ENCODE measurements at regions not wholly inside any gene's neighbourhood (a gene's known extent, or its start where the extent isn't known, plus 50 kb on each side); places are given as distances from the start of the nearest gene placed in this dataset.
"Not testable (repeated sequence)": the region's sequence is repeated elsewhere in the genome, so short reads cannot be mapped to it uniquely, and the experiment has no call there.

- H3K27ac ChIP-seq = no peak overlapping the region
- TF ChIP-seq CTCF (IDR thresholded peaks at IDR 0.05) = no peak
- no peak for TF ChIP-seq ZFX (IDR thresholded peaks at IDR 0.05; ENCODE audit: borderline replicate concordance)
Observed at GRCh38 chr7:4603843-4604231, 78.3 kb upstream of the FOXK1 start.

GRCh38 chr7:4604456-4604940 is 77.6 kb upstream of the FOXK1 start:
- TF ChIP-seq CTCF (IDR thresholded peaks at IDR 0.05) (no peak), ZFX (IDR thresholded peaks at IDR 0.05; ENCODE audit: borderline replicate concordance) (no peak)
- H3K27ac ChIP-seq = no peak overlapping the region

- no peak overlapping the region for H3K27ac ChIP-seq
- TF ChIP-seq ZFX (IDR thresholded peaks at IDR 0.05; ENCODE audit: borderline replicate concordance) = no peak
- no peak for TF ChIP-seq CTCF (IDR thresholded peaks at IDR 0.05)
Observed at GRCh38 chr7:4606797-4607196, 75.3 kb upstream of the FOXK1 start.

GRCh38 chr7:4607311-4607729 is 74.8 kb upstream of the FOXK1 start:
- H3K27ac ChIP-seq = no peak overlapping the region
- no peak for TF ChIP-seq ZFX (IDR thresholded peaks at IDR 0.05; ENCODE audit: borderline replicate concordance)
- no peak for TF ChIP-seq CTCF (IDR thresholded peaks at IDR 0.05)

- H3K27ac ChIP-seq = not testable (repeated sequence)
Observed at GRCh38 chr7:4609576-4609975, 72.5 kb upstream of the FOXK1 start.

GRCh38 chr7:4610768-4611467 is 71.2 kb upstream of the FOXK1 start:
- TF ChIP-seq ZFX (IDR thresholded peaks at IDR 0.05; ENCODE audit: borderline replicate concordance) (no peak), CTCF (IDR thresholded peaks at IDR 0.05) (peak; percentile 95)
- no peak overlapping the region for H3K27ac ChIP-seq

GRCh38 chr7:4612237-4612636 is 69.9 kb upstream of the FOXK1 start:
- no peak overlapping the region for H3K27ac ChIP-seq
- no peak for TF ChIP-seq ZFX (IDR thresholded peaks at IDR 0.05; ENCODE audit: borderline replicate concordance)
- no peak for TF ChIP-seq CTCF (IDR thresholded peaks at IDR 0.05)

Data from 22Rv1 (cell line).